Activated T-cell treated with anti-CD3 and anti-CD28 coated beads, Interleukin-2, amount 50 U/mL, for 4 hours (primary cell): ENCODE measurements at regions not wholly inside any gene's neighbourhood (a gene's known extent, or its start where the extent isn't known, plus 50 kb on each side); places are given as distances from the start of the nearest gene placed in this dataset.

Source experiments
- ATAC-seq, 2 donors: fragments of 200-7000 bp; cut with Tn5 transposase; one replicate each; pipeline ENCODE4 v1.10.0; 2021
- DNase-seq: peaks from one replicate; pipeline ENCODE4 v3.0.0-alpha.2; 2020
- H3K27me3 Mint-ChIP-seq: one replicate; pipeline ENCODE4 v1.8.0; 2021; ENCODE audit warnings: low read depth, mixed read lengths
- H3K36me3 Mint-ChIP-seq: one replicate; pipeline ENCODE4 v1.8.0; 2022; ENCODE audit warnings: mixed read lengths; ENCODE audit not compliant: insufficient read depth
- H3K4me1 Mint-ChIP-seq: one replicate; pipeline ENCODE4 v1.8.0; 2021; ENCODE audit warnings: low read depth, mixed read lengths
- H3K4me3 Mint-ChIP-seq: one replicate; pipeline ENCODE4 v1.8.0; 2021; ENCODE audit warnings: mild to moderate bottlenecking, moderate library complexity, mixed read lengths
- H3K9me3 Mint-ChIP-seq: one replicate; pipeline ENCODE4 v1.8.0; 2021; ENCODE audit warnings: mixed read lengths

DNA sequence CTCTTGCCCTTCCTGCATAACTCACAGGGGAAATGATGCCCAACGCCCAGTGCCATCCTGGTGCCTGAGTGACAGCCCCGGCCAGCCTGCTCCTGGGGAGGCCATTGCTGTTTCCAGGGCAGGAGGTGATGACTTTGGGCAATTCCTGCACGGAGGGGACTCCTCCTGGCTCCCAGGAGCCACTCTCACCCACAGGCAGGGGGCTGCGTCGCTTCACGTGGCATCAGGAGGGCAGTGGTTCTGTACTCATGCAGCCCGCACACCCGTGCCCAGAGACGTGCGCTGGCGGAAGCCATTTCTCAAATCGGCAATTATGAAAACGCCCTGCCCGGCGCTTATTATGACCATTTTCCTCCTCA lies 272.3 kb downstream of the CTTN start:
- no peak for ATAC-seq
- Mint-ChIP-seq H3K4me1 (no peaks in the 10 kb centered on the region), H3K36me3 (no peaks in the 10 kb centered on the region), H3K9me3 (no peaks in the 10 kb centered on the region), H3K27me3 (peaks cover 12% of the 10 kb centered on the region), H3K4me3 (no peak overlapping the region)
- no peak for DNase-seq

GRCh38 chr11:70671083-70671482 lies 272.8 kb downstream of the CTTN start:
- ATAC-seq (no peak), DNase-seq (no peak)
- Mint-ChIP-seq H3K36me3 (no peaks in the 10 kb centered on the region), H3K4me1 (no peaks in the 10 kb centered on the region), H3K4me3 (no peak overlapping the region), H3K9me3 (no peaks in the 10 kb centered on the region), H3K27me3 (peaks cover 12% of the 10 kb centered on the region)

- Mint-ChIP-seq H3K4me1 (no peaks in the 10 kb centered on the region), H3K36me3 (no peaks in the 10 kb centered on the region), H3K9me3 (no peaks in the 10 kb centered on the region)
These were observed 273.3 kb downstream of the CTTN start for GRCh38 chr11:70671611-70672010.

DNA sequence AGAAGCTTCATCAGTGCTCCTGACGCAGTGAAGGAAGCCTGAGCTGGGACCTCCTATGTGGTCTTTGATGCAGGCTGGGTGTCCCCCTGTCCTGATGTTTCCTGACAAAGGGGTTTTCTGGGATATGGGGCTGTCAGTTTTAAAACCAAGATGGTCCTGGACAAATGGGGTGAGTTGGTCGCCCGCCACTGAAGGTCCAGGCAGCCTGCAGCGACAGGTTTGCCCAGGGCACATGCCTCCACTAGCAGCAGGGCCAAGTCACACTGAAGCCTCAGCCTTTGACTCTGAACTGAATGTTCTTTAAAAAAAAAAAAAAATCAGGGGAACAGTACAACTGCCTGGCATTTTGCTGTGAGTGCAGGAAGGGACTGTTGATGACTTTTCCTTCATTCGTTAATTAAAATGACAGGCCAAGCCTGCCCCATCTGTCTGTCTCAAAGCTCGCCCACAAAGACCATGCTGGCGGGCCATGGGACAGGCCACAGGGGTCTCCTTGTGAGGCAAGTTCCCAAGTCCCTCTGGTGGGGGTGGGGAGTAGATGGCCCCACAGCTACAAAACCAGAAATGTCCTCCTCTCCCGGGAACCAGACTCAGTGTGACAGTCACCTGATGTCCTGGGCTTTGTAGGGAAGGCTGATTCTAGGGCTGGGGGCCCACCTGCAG lies 274.8 kb downstream of the CTTN start:
- Mint-ChIP-seq H3K9me3 (no peaks in the 10 kb centered on the region), H3K4me1 (no peaks in the 10 kb centered on the region), H3K27me3 (peaks cover 6% of the 10 kb centered on the region), H3K4me3 (no peak overlapping the region), H3K36me3 (no peaks in the 10 kb centered on the region)
- no peak for ATAC-seq
- no peak for DNase-seq

More at GRCh38 chr11:70671611-70672010, 273.3 kb downstream of the CTTN start:
- no peak for DNase-seq
- no peak for ATAC-seq
- Mint-ChIP-seq H3K4me3 (no peak overlapping the region), H3K27me3 (peaks cover 10% of the 10 kb centered on the region)

DNA sequence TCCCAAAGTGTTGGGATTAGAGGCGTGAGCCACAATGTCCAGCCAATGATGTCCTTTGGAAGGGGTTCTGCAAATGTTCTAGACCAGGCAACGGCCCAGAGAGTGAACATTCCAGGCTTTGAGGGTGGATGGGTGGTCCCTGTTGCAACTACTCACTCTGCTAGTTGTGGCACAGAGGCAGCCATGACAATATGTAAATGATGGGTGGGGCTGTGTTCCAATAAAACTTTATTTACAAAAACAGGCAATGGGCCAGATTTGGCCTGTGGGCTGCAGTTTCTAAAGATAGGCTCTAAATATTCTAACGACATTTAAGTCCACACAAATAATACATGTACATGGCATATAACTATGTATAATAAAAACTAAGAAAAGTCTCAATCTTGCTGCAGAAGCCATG lies 276.3 kb downstream of the CTTN start:
- H3K9me3 Mint-ChIP-seq: no peaks in the 10 kb centered on the region

DNA sequence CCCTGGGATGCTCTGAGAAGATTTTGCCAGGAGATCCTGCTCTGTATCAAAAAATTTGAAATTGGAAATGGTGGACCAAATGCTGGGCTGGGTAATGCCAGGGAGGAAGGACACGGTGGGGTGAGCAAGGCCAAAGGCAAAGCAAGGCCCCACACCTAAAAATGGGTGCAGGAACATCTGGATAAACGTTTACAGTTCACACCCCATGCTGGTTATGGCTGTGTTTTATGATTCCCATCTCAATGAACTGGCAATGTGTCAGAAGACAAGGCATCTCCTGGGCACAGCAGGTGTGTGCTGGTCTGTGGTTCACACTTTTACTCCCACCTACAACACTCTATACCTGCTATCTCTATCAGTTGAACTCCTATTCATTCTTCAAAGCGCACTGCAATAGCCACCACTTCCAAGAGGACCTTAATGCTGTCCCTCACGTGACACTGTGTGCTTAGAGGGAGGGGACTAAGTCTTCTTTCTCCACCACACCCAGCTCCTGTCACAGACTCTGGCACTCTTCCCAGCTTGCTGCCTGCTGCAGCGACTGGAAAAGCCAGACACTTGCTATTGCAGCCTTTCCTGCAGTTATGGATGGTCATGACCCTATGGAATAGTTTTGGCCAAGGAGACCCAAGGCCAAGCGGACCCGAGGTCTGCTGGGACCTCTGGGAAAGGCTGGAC lies 277.5 kb downstream of the CTTN start:
- Mint-ChIP-seq H3K27me3 (peaks cover 8% of the 10 kb centered on the region), H3K36me3 (no peaks in the 10 kb centered on the region), H3K4me3 (no peak overlapping the region), H3K4me1 (no peaks in the 10 kb centered on the region), H3K9me3 (no peaks in the 10 kb centered on the region)
- ATAC-seq (no peak), DNase-seq (no peak)

More for the DNA sequence above, 276.3 kb downstream of the CTTN start:
- Mint-ChIP-seq H3K27me3 (peaks cover 3% of the 10 kb centered on the region), H3K4me3 (no peak overlapping the region), H3K4me1 (no peaks in the 10 kb centered on the region), H3K36me3 (no peaks in the 10 kb centered on the region)
- DNase-seq: no peak
- no peak for ATAC-seq

- no peak overlapping the region for H3K4me3 Mint-ChIP-seq
- H3K36me3 Mint-ChIP-seq: no peaks in the 10 kb centered on the region
- no peak for ATAC-seq
- H3K27me3 Mint-ChIP-seq: peaks cover 5% of the 10 kb centered on the region
- H3K4me1 Mint-ChIP-seq: no peaks in the 10 kb centered on the region
- DNase-seq: no peak
- H3K9me3 Mint-ChIP-seq: no peaks in the 10 kb centered on the region
These were observed 279.0 kb downstream of the CTTN start for GRCh38 chr11:70677232-70677916.

DNA sequence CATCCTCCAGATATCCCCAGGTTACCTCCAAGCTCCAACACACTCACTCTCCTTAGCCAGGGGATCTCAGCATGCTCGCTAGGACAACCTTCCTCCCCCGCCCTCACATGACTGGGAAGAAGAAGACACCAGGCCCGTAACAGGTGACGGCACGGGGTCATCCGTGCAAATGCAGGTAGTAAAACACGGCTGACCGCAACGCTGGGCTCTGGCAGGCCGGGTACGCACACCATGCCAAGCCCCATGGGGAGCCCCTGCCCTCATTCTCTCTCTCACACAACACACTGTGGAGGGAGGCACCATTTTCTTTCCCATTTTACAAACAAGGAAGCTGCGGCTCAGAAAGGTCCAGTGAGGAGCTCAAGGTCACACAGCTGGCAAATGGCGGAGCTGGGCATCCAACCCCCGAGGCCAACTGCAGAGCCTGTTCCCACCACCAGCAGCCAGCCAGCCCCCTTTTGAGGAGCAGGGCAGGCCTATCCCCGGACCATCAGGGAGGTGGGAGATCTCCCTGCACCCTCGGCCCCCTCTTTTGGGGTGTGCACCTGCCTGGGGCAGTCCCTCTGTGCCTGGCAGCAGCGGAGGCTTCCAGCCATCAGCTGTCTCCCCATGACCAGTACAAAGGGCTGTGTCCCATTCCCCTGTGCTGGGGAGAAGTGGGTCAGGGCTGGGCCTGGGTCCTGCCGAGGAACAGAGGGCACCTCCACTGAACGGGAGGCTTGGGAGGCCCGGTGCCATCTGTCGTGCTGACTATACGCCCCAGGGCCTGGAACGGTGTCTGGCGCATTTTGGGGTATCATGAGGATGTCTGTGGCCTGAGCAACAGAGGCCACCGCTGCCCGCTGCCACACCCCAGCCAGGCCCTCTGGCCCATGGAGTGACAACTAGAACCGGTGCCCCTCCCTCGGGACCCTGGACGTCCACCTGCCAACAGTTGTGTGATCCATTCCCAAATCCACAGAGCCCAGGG lies 280.9 kb downstream of the CTTN start:
- no peaks in the 10 kb centered on the region for H3K4me1 Mint-ChIP-seq
- DNase-seq: no peak
- no peak for ATAC-seq
- no peaks in the 10 kb centered on the region for H3K36me3 Mint-ChIP-seq
- H3K4me3 Mint-ChIP-seq: no peak overlapping the region
- no peaks in the 10 kb centered on the region for H3K9me3 Mint-ChIP-seq
- peaks cover 7% of the 10 kb centered on the region for H3K27me3 Mint-ChIP-seq

DNA sequence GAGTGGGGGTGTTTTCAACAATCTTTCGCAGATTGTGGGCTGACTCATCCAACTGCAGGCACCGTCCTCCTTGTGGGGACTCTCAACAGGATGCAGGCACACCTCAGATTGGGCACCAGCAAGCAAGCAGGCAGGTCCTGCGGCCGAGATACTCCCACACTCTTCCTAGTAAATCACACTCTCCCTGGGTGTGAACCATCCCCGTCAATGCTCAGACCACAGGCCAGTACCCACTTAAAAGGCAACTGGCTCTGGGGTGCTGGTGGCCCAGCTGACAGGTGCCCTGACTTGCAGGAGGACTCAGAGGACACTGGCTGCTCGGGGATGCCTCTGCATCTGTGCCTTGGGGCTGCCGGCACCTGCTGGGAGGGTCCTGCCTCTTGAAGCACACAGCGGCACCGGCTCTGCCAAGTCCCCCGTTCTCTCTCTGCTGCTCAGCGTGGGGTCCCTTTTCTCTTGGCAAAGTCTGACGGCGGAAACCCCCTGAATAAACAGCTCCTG lies 282.5 kb downstream of the CTTN start:
- no peaks in the 10 kb centered on the region for H3K4me1 Mint-ChIP-seq
- no peaks in the 10 kb centered on the region for H3K9me3 Mint-ChIP-seq
- H3K4me3 Mint-ChIP-seq: no peak overlapping the region
- H3K36me3 Mint-ChIP-seq: no peaks in the 10 kb centered on the region
- ATAC-seq (peak in 1 of 2 donors; percentile 36), DNase-seq (no peak)
- peaks cover 8% of the 10 kb centered on the region for H3K27me3 Mint-ChIP-seq

DNA sequence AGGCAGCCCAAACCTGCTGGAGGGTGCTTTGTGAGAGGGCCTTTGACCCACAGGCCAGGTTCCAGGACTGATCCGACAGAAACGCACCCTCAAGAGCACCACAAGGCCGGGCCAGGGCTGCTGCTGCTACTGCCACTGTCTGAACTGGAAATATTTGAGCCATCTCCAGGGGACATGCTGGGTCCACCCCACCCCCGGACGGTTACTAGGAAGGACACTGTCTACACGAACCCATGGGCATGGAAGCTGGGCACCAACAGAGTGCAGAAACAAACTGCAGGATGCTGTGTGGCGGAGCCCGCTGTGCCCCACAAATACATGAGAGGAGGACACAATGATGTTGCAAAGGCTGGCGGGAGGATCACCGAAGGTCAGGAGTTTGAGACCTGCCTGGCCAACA lies 283.7 kb downstream of the CTTN start:
- no peak for DNase-seq
- H3K4me1 Mint-ChIP-seq: no peaks in the 10 kb centered on the region

GRCh38 chr11:70682760-70683159 lies 284.4 kb downstream of the CTTN start:
- no peaks in the 10 kb centered on the region for H3K36me3 Mint-ChIP-seq
- H3K4me3 Mint-ChIP-seq: no peak overlapping the region
- peaks cover 8% of the 10 kb centered on the region for H3K27me3 Mint-ChIP-seq
- no peaks in the 10 kb centered on the region for H3K9me3 Mint-ChIP-seq
- H3K4me1 Mint-ChIP-seq: no peaks in the 10 kb centered on the region
- ATAC-seq: no peak
- DNase-seq: no peak

More for the DNA sequence above, 283.7 kb downstream of the CTTN start:
- no peaks in the 10 kb centered on the region for H3K36me3 Mint-ChIP-seq
- no peak for ATAC-seq
- peaks cover 8% of the 10 kb centered on the region for H3K27me3 Mint-ChIP-seq
- H3K9me3 Mint-ChIP-seq: no peaks in the 10 kb centered on the region
- H3K4me3 Mint-ChIP-seq: no peak overlapping the region

- DNase-seq (no peak), ATAC-seq (no peak)
- peaks cover 6% of the 10 kb centered on the region for H3K9me3 Mint-ChIP-seq
- no peaks in the 10 kb centered on the region for H3K4me1 Mint-ChIP-seq
- H3K27me3 Mint-ChIP-seq: peaks cover 2% of the 10 kb centered on the region
- no peak overlapping the region for H3K4me3 Mint-ChIP-seq
- no peaks in the 10 kb centered on the region for H3K36me3 Mint-ChIP-seq
These were observed 289.4 kb downstream of the CTTN start for GRCh38 chr11:70687716-70688115.

DNA sequence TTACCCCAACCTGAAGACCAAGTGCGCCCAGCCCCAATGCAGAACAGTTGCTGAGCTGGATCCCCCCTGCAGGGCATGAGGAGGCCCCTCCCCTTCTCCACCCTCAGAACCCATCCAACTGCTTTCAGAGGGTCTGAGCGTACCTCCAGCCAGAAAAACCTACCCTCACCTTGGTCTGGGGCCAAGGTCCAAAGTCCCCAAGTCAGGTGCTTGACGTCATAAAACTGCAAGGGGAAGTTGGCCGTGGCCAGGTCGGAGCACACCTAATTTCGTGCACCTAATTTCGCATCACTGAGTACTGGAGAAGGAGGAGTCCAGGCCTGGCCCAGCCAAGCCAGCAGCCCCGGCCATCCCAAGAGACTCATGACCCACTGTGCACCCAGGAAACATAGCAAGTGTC lies 289.8 kb downstream of the CTTN start:
- H3K4me1 Mint-ChIP-seq: no peaks in the 10 kb centered on the region
- no peak overlapping the region for H3K4me3 Mint-ChIP-seq
- ATAC-seq (no peak), DNase-seq (no peak)
- no peaks in the 10 kb centered on the region for H3K36me3 Mint-ChIP-seq
- peaks cover 2% of the 10 kb centered on the region for H3K27me3 Mint-ChIP-seq
- H3K9me3 Mint-ChIP-seq: peaks cover 6% of the 10 kb centered on the region

DNA sequence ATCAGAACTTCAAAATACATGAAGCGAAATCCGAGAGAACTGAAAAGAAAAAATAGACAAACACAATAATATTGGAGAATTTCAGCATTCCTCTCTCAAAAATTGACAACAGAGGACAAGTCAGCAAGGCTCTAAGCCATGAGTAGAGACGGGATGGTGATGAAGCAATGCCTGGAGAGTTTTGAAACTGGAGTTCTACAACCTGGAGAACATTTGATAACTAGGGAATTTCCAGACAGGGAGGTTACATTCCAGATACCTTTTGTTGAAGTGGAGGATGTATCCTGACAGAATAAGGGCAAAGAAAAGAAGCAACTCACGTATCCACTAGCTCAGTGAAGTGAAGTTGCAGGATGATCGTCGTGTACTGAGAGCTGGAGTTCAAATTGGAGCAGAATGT lies 291.4 kb downstream of the CTTN start:
- no peaks in the 10 kb centered on the region for H3K4me1 Mint-ChIP-seq
- H3K9me3 Mint-ChIP-seq: peaks cover 6% of the 10 kb centered on the region
- H3K4me3 Mint-ChIP-seq: no peak overlapping the region
- DNase-seq: no peak
- peaks cover 2% of the 10 kb centered on the region for H3K27me3 Mint-ChIP-seq
- no peak for ATAC-seq
- no peaks in the 10 kb centered on the region for H3K36me3 Mint-ChIP-seq
